GM12878 (cell line): ENCODE measurements at regions not wholly inside any gene's neighbourhood (a gene's known extent, or its start where the extent isn't known, plus 50 kb on each side); places are given as distances from the start of the nearest gene placed in this dataset.

ENCODE experiments used
- BHLHE40 ChIP-seq, 2 experiments: fragments of 450-650 bp in 1 of 2; IDR thresholded peaks; 2 replicates each; pipeline ENCODE4 v1.6.1; 2011 to 2017; ENCODE audit warnings: low read depth in 2 of 2, borderline replicate concordance in 1 of 2, improper control_type of control experiment in 1 of 2, low read length in 1 of 2, mild to moderate bottlenecking in 1 of 2
- DPF2 ChIP-seq: fragments of 450-650 bp; IDR thresholded peaks from 2 replicates; pipeline ENCODE4 v1.6.1; 2017; ENCODE audit warnings: mild to moderate bottlenecking
- NFYA ChIP-seq: IDR thresholded peaks from 2 replicates; pipeline ENCODE4 v1.6.1; 2011; ENCODE audit warnings: low read depth, mild to moderate bottlenecking, low read length, improper control_type of control experiment, borderline replicate concordance
- POU2F2 ChIP-seq: IDR thresholded peaks from 3 replicates; pipeline ENCODE4 v1.6.1; 2011; ENCODE audit warnings: low read depth, mild to moderate bottlenecking, low read length, borderline replicate concordance
- RUNX3 ChIP-seq: IDR thresholded peaks from 2 replicates; pipeline ENCODE4 v1.6.1; 2012; ENCODE audit warnings: low read length, inconsistent platforms
- SMAD1 ChIP-seq: fragments of 450-650 bp; IDR thresholded peaks from 2 replicates; pipeline ENCODE4 v1.6.1; 2018; ENCODE audit warnings: mild to moderate bottlenecking, low read depth; ENCODE audit not compliant: partially characterized antibody
- SREBF1 ChIP-seq: IDR thresholded peaks from 2 replicates; pipeline ENCODE4 v1.6.1; 2012; ENCODE audit warnings: mild to moderate bottlenecking, low read length
- WRNIP1 ChIP-seq: IDR thresholded peaks from 2 replicates; pipeline ENCODE4 v1.6.1; 2011; ENCODE audit warnings: low read depth, low read length, improper control_type of control experiment, borderline replicate concordance
- YBX1 ChIP-seq: fragments of 450-650 bp; IDR thresholded peaks from 2 replicates; pipeline ENCODE4 v1.6.1; 2016; ENCODE audit warnings: antibody characterized with exemption
- ZNF217 ChIP-seq: fragments of 450-650 bp; IDR thresholded peaks from 2 replicates; pipeline ENCODE4 v1.6.1; 2017; ENCODE audit warnings: antibody characterized with exemption, mild to moderate bottlenecking
- TF ChIP-seq, protein P1 (sequence below): fragments of 450-650 bp; IDR thresholded peaks from 2 replicates; pipeline ENCODE4 v1.6.1; 2017; ENCODE audit warnings: mild to moderate bottlenecking
- TF ChIP-seq, protein P2 (sequence below): fragments of 450-650 bp; IDR thresholded peaks from 2 replicates; pipeline ENCODE4 v1.6.1; 2016; ENCODE audit warnings: mild to moderate bottlenecking

DNA sequence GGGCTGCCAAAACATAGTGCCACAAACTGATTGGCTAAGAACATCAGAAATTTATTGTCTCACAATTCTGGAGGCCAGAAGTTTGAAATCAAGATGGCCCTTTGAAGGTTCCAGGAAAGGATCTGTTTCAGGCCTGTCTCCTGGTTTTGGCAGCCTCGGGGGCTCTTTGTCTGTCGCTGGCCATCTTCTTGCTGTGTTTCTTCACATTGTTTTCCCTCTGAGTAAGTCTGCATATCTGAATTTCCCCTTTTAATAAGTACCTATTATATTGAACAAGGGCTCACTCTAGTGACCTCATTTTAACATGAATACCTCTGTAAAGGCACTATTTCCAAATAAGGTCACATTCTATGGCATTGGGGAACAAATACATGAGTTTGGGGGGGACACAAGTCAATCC is 467.1 kb upstream of the MGAT4C start (continued):
- TF ChIP-seq SMAD1, result no peak
- no peak for TF ChIP-seq BHLHE40 (IDR thresholded peaks at IDR 0.05; ENCODE audit: borderline replicate concordance in 1 of 2, low read depth in 2 of 2, low read length in 1 of 2)
- TF ChIP-seq WRNIP1, result no peak
- TF ChIP-seq, protein P1, sequence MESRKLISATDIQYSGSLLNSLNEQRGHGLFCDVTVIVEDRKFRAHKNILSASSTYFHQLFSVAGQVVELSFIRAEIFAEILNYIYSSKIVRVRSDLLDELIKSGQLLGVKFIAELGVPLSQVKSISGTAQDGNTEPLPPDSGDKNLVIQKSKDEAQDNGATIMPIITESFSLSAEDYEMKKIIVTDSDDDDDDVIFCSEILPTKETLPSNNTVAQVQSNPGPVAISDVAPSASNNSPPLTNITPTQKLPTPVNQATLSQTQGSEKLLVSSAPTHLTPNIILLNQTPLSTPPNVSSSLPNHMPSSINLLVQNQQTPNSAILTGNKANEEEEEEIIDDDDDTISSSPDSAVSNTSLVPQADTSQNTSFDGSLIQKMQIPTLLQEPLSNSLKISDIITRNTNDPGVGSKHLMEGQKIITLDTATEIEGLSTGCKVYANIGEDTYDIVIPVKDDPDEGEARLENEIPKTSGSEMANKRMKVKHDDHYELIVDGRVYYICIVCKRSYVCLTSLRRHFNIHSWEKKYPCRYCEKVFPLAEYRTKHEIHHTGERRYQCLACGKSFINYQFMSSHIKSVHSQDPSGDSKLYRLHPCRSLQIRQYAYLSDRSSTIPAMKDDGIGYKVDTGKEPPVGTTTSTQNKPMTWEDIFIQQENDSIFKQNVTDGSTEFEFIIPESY, result no peak
- no peak for TF ChIP-seq YBX1
- no peak for TF ChIP-seq ZNF217
- TF ChIP-seq RUNX3, result no peak
- TF ChIP-seq, protein P2, sequence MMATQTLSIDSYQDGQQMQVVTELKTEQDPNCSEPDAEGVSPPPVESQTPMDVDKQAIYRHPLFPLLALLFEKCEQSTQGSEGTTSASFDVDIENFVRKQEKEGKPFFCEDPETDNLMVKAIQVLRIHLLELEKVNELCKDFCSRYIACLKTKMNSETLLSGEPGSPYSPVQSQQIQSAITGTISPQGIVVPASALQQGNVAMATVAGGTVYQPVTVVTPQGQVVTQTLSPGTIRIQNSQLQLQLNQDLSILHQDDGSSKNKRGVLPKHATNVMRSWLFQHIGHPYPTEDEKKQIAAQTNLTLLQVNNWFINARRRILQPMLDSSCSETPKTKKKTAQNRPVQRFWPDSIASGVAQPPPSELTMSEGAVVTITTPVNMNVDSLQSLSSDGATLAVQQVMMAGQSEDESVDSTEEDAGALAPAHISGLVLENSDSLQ, result no peak
- no peak for TF ChIP-seq NFYA
- no peak for TF ChIP-seq POU2F2
- no peak for TF ChIP-seq DPF2
- TF ChIP-seq SREBF1, result no peak
